GM12892 (cell line): ENCODE measurements at regions not wholly inside any gene's neighbourhood (a gene's known extent, or its start where the extent isn't known, plus 50 kb on each side); places are given as distances from the start of the nearest gene placed in this dataset.

ENCODE experiments used
- DNase-seq: peaks from one replicate; pipeline ENCODE4 v3.0.0; 2011; ENCODE audit not compliant: insufficient read length
- FAIRE-seq: peaks from 2 replicates; lab custom pipeline; 2011; peaks lifted over from hg19 to GRCh38; lab: Jason Lieb, UNC
- POLR2A ChIP-seq: IDR thresholded peaks from 2 replicates; pipeline ENCODE4 v1.6.1; 2011; ENCODE audit warnings: low read depth, low read length, control low read depth
- POLR2AphosphoS5 ChIP-seq: IDR thresholded peaks from 2 replicates; pipeline ENCODE4 v1.6.1; 2011; ENCODE audit warnings: low read depth, low read length, control low read depth
- TAF1 ChIP-seq: IDR thresholded peaks from 2 replicates; pipeline ENCODE4 v1.6.1; 2011; ENCODE audit warnings: low read depth, mild to moderate bottlenecking, control low read depth, low read length, borderline replicate concordance

GRCh38 chr7:69457595-69458504 lies 140.4 kb upstream of the AUTS2 start:
- no peak for TF ChIP-seq POLR2AphosphoS5
- TF ChIP-seq POLR2A = no peak
- no peak for TF ChIP-seq TAF1
- FAIRE-seq (no peak), DNase-seq (no peak)

- TF ChIP-seq TAF1 (no peak), POLR2A (no peak), POLR2AphosphoS5 (no peak)
- FAIRE-seq (no peak), DNase-seq (no peak)
Observed at GRCh38 chr7:69464035-69464434, 134.2 kb upstream of the AUTS2 start.

DNA sequence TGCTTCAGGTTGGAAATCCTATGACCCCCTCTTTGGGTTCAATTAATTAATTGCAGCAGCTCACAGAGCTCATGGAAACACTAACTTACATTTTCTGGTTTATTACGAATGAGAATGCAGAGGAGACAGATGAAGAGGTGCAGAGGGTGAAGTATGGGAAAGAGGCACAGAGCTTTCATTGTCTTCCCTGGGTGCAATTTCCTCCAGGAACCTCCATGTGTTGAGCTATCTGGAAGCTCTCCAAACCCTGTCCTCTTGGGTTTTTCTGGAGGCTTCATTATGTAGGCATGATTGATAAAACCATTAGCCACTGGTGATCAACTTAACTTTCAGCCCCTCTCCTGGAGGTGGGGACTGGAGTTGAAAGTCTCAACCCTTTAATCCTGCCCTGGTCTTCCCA lies 133.0 kb upstream of the AUTS2 start:
- DNase-seq (no peak), FAIRE-seq (no peak)
- TF ChIP-seq TAF1 (no peak), POLR2A (no peak), POLR2AphosphoS5 (no peak)

DNA sequence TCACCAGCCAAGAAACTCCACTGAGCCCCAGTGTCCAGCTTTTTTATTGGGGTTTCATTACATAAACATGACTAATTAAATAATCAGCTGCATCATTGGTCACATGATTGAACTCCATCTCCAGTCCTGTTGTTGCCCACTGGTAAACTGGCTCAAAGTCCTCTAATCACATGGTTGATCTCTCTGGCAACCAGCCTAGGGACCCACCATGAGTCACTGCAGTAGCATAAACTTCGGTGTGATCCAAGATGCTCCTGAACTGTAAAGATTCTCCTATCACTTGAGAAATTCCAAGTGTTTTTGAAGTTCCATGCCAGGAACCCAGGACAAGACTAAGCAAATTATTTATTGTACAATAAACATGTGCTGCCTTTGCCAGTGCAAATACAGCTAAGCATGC lies 130.4 kb upstream of the AUTS2 start:
- TF ChIP-seq TAF1 (no peak), POLR2A (no peak), POLR2AphosphoS5 (no peak)
- DNase-seq = no peak
- no peak for FAIRE-seq

DNA sequence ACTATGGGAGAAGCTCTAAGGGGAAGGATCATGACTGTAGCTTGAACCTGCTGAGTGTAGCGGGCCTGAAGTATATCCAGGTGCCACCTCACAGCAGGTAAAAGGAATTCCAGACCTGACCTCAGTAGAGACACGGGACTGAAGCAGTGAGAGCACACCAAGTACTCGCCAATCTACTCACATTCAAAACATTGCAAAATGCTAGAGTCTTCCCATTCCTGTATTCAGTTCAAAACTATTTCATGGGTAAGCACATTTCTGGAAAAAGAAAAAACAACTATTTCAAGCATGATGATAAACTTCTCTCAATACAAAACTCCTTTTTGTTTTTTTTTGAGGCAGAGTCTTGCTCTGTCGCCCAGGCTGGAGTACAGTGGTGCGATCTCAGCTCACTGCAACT lies 121.9 kb upstream of the AUTS2 start:
- no peak for DNase-seq
- no peak for TF ChIP-seq POLR2A
- TF ChIP-seq TAF1 = no peak
- no peak for TF ChIP-seq POLR2AphosphoS5
- no peak for FAIRE-seq

DNA sequence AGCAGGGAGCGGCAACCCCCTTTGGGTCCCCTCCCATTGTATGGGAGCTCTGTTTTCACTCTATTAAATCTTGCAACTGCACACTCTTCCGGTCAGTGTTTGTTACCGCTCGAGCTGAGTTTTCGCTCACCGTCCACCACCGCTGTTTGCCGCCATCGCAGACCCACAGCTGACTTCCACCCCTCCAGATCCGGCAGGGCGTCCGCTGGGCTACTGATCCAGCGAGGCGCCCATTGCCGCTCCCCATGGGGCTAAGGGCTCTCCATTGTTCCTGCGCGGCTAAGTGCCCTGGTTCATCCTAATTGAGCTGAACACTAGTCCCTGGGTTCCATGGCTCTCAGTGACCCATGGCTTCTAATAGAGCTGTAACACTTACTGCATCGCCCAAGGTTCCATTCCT lies 115.6 kb upstream of the AUTS2 start:
- FAIRE-seq (no peak), DNase-seq (no peak)
- TF ChIP-seq POLR2A = no peak
- no peak for TF ChIP-seq POLR2AphosphoS5
- no peak for TF ChIP-seq TAF1

DNA sequence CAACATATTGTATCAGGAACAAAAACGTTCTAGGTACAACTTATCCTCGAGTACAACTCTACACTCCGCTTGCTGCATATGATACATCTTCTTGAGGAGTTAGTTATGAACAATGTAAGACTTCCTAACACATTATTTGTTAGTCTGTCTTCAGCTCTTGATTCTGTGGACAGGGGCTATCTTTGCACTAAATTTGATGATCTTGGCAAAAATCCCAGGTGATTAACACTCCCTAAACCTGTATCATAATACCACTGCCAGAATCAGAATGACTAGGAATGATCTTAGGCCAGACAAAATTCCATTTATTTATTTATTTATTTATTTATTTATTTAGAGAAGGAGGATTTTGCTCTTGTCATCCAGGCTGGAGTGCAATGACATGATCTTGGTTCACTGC lies 108.7 kb upstream of the AUTS2 start:
- DNase-seq (no peak), FAIRE-seq (no peak)
- TF ChIP-seq POLR2AphosphoS5 (no peak), TAF1 (no peak), POLR2A (no peak)

GRCh38 chr7:69498671-69499070 lies 99.6 kb upstream of the AUTS2 start:
- TF ChIP-seq TAF1 = no peak
- no peak for TF ChIP-seq POLR2AphosphoS5
- TF ChIP-seq POLR2A = no peak
- DNase-seq = no peak
- FAIRE-seq = no peak

GRCh38 chr7:69502358-69502757 lies 95.9 kb upstream of the AUTS2 start:
- no peak for TF ChIP-seq POLR2A
- no peak for FAIRE-seq
- no peak for DNase-seq

- DNase-seq (no peak), FAIRE-seq (no peak)
- TF ChIP-seq TAF1 = no peak
- no peak for TF ChIP-seq POLR2A
- no peak for TF ChIP-seq POLR2AphosphoS5
Observed at GRCh38 chr7:69504733-69505420, 93.4 kb upstream of the AUTS2 start.

DNA sequence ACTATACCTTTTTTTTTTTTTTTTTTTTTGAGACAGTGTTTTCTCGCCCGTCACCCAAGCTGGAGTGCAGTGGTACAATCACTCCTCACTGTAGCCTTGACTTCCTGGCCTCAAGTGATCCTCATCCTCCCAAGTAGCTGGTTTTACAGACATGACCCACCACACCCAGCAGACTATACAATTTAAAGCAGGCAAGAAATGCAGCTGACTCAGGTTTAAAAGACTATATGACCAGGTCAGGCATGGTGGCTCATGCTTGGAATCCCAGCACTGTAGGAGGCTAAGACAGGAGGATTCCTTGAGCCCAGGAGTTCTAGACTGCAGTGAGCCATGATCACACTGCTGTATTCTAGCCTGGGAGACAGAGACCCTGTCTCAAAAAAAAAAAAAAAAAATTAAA lies 89.5 kb upstream of the AUTS2 start:
- no peak for TF ChIP-seq POLR2AphosphoS5
- TF ChIP-seq TAF1 = no peak
- no peak for TF ChIP-seq POLR2A
- no peak for FAIRE-seq
- no peak for DNase-seq

DNA sequence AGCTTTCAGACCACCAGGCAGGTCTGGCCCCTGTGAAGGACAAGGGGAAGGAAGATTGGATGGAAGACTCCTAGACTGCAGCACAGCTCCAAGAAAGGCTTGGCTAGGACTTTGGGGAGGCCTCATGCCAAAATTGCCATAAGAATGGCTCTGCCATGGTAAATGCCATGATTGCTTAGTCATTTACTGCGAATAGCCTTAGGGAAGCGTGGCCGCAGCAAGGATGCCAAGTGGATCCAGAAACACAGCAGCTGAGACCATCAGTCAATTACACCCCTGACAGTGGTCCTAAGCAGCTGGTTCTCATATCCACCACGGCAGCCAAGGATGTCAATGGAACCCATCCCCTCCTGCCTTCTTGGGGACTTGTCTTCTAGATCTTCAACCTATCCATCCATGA lies 88.2 kb upstream of the AUTS2 start:
- TF ChIP-seq POLR2A (no peak), POLR2AphosphoS5 (no peak), TAF1 (no peak)
- no peak for FAIRE-seq
- DNase-seq = no peak
